SK-N-MC (cell line): ENCODE measurements at regions not wholly inside any gene's neighbourhood (a gene's known extent, or its start where the extent isn't known, plus 50 kb on each side); places are given as distances from the start of the nearest gene placed in this dataset.

Experiments
- EZH2 ChIP-seq: fragments of 200-600 bp; sonication (generic); IDR thresholded peaks from one replicate; pipeline ENCODE4 v1.6.1; 2017; ENCODE audit warnings: antibody characterized with exemption
- POLR2AphosphoS5 ChIP-seq: IDR thresholded peaks from 2 replicates; pipeline ENCODE4 v1.6.1; 2012; ENCODE audit warnings: mild to moderate bottlenecking, low read depth, low read length, borderline replicate concordance

GRCh38 chr2:67215214-67216055 lies 181.7 kb upstream of the ETAA1 start:
- TF ChIP-seq POLR2AphosphoS5, result no peak
- TF ChIP-seq EZH2, result no peak
